ENCODE measurements at regions not wholly inside any gene's neighbourhood (a gene's known extent, or its start where the extent isn't known, plus 50 kb on each side); places are given as distances from the start of the nearest gene placed in this dataset.

GRCh38 chr5:39622281-39622680 lies 197.5 kb upstream of the DAB2 start:
- CTCF ChIA-PET: no interaction called here
- no peak overlapping the region for H3K4me2 ChIP-seq (ENCODE audit: low read length)
- H3K9me3 ChIP-seq (ENCODE audit: low read length): no peaks in the 10 kb centered on the region
- no peaks in the 10 kb centered on the region for H4K20me1 ChIP-seq (ENCODE audit: low read length)
- H3K9me2 ChIP-seq (replicated peaks; ENCODE audit: low read length): no peaks in the 10 kb centered on the region
- H3K36me3 ChIP-seq (ENCODE audit: low read depth, low read length): no peaks in the 10 kb centered on the region
- POLR2A ChIA-PET (ENCODE audit: unreplicated experiment): no interaction called here
- no peak overlapping the region for H3K4me3 ChIP-seq (ENCODE audit: low read length)
- peaks cover 37% of the 10 kb centered on the region for H3K4me1 ChIP-seq (ENCODE audit: insufficient read depth, low read length)
- H3K27me3 ChIP-seq (ENCODE audit: low read length): no peaks in the 10 kb centered on the region
- DNase-seq (no peak), ATAC-seq (no peak)
- TF ChIP-seq EZH2phosphoT487 (IDR thresholded peaks at IDR 0.05; ENCODE audit: borderline replicate concordance, low read length) (no peak), EZH2 (IDR thresholded peaks at IDR 0.05; ENCODE audit: low read length, unreplicated experiment) (no peak), CTCF (conservative IDR thresholded peaks at IDR 0.05; ENCODE audit: low read depth, low read length) (no peak)
- no TSS peak for BruUV-seq (replicated peaks)
- H3K79me2 ChIP-seq (ENCODE audit: low read length): no peaks in the 10 kb centered on the region
- no peak overlapping the region for H2AFZ ChIP-seq (ENCODE audit: low read length)
- intact Hi-C loops (cut with micrococcal nuclease): no loop called here
- no peak overlapping the region for H3K27ac ChIP-seq (ENCODE audit: low read length)
- H3F3A ChIP-seq (ENCODE audit: low read length, unreplicated experiment): no peaks in the 10 kb centered on the region
- H3K9ac ChIP-seq (ENCODE audit: low read length): no peak overlapping the region

DNA sequence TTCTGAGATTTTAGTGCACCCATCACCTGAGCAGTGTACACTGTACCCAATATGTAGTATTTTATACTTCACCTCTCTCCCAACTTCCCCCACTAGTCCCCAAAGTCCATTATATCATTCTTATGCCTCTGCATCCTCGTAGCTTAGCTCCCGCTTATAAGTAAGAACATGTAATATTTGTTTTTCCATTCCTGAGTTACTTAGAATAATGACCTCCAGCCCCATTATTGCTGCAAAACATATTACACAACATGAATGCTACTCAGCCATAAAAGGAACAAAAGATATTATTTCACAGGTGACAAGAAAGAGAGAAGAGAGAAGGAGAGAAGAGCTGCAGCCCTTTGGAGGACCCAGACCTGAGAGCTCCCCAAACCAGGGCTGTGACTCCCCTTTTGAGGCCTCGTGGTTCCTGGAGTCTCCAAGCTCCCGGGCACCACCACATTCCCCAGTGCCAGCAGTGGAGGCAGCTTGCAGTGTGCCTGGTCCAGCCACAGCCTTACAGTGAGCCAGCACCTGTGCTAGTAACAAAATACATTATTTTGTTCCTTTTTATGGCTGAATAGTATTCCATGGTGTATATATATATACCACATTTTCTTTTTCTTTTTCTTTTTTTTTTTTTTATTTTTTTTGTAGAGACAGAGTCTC lies 194.5 kb upstream of the DAB2 start:
- H3K9me2 ChIP-seq (replicated peaks; ENCODE audit: low read length): no peaks in the 10 kb centered on the region
- no peaks in the 10 kb centered on the region for H4K20me1 ChIP-seq (ENCODE audit: low read length)
- no peak overlapping the region for H3K4me2 ChIP-seq (ENCODE audit: low read length)
- no peak overlapping the region for H2AFZ ChIP-seq (ENCODE audit: low read length)
- no peak for TF ChIP-seq EZH2 (IDR thresholded peaks at IDR 0.05; ENCODE audit: low read length, unreplicated experiment)
- TF ChIP-seq CTCF (conservative IDR thresholded peaks at IDR 0.05; ENCODE audit: low read depth, low read length): no peak
- TF ChIP-seq EZH2phosphoT487 (IDR thresholded peaks at IDR 0.05; ENCODE audit: borderline replicate concordance, low read length): no peak
- no peak overlapping the region for H3K4me3 ChIP-seq (ENCODE audit: low read length)
- CTCF ChIA-PET: interaction anchor here (0.7 kb wide), 1 partner anchor 194 kb away, joined by 5 read pairs; no protein-coding TSS in a partner anchor
- peak; percentile 23 for DNase-seq
- no peak overlapping the region for H3K27ac ChIP-seq (ENCODE audit: low read length)
- POLR2A ChIA-PET (ENCODE audit: unreplicated experiment): no interaction called here
- H3K79me2 ChIP-seq (ENCODE audit: low read length): no peaks in the 10 kb centered on the region
- H3K9ac ChIP-seq (ENCODE audit: low read length): no peak overlapping the region
- peaks cover 33% of the 10 kb centered on the region for H3K4me1 ChIP-seq (ENCODE audit: insufficient read depth, low read length)
- ATAC-seq: no peak
- H3F3A ChIP-seq (ENCODE audit: low read length, unreplicated experiment): no peaks in the 10 kb centered on the region
- no peaks in the 10 kb centered on the region for H3K27me3 ChIP-seq (ENCODE audit: low read length)
- BruUV-seq (replicated peaks): no TSS peak
- no peaks in the 10 kb centered on the region for H3K9me3 ChIP-seq (ENCODE audit: low read length)
- intact Hi-C loops (cut with micrococcal nuclease): no loop called here
- no peaks in the 10 kb centered on the region for H3K36me3 ChIP-seq (ENCODE audit: low read depth, low read length)

DNA sequence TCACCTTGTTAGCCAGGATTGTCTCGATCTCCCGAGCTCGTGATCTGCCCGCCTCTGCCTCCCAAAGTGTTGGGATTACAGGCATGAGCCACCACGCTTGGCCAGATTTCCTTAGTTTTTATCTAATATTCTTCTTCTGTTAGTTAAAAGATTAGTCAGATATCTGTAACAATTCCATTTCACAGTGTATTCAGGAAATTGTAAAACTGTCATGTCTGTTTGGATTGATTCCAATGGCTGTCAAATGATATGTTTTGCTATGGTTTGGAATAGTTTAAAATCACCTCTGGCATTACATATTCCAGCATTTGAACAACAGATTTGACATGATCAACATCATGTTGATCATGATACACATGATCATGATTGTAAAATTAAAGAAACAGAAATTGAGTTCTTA lies 193.6 kb upstream of the DAB2 start:
- no peak for TF ChIP-seq EZH2 (IDR thresholded peaks at IDR 0.05; ENCODE audit: low read length, unreplicated experiment)
- TF ChIP-seq EZH2phosphoT487 (IDR thresholded peaks at IDR 0.05; ENCODE audit: borderline replicate concordance, low read length): no peak
- TF ChIP-seq CTCF (conservative IDR thresholded peaks at IDR 0.05; ENCODE audit: low read depth, low read length): no peak
- no peaks in the 10 kb centered on the region for H3K36me3 ChIP-seq (ENCODE audit: low read depth, low read length)
- H3K27ac ChIP-seq (ENCODE audit: low read length): no peak overlapping the region
- intact Hi-C loops (cut with micrococcal nuclease): no loop called here
- H3K4me2 ChIP-seq (ENCODE audit: low read length): no peak overlapping the region
- DNase-seq: peak; percentile 65
- BruUV-seq (replicated peaks): no TSS peak
- no peak overlapping the region for H3K9ac ChIP-seq (ENCODE audit: low read length)
- H3K9me2 ChIP-seq (replicated peaks; ENCODE audit: low read length): no peaks in the 10 kb centered on the region
- ATAC-seq: peak; percentile 27; the same call in 1 of the 2 replicates
- no peaks in the 10 kb centered on the region for H3K27me3 ChIP-seq (ENCODE audit: low read length)
- ChIA-PET CTCF (no interaction called here), POLR2A (ENCODE audit: unreplicated experiment) (no interaction called here)
- H3F3A ChIP-seq (ENCODE audit: low read length, unreplicated experiment): no peaks in the 10 kb centered on the region
- H3K4me1 ChIP-seq (ENCODE audit: insufficient read depth, low read length): peaks cover 25% of the 10 kb centered on the region
- H2AFZ ChIP-seq (ENCODE audit: low read length): no peak overlapping the region
- H4K20me1 ChIP-seq (ENCODE audit: low read length): no peaks in the 10 kb centered on the region
- no peaks in the 10 kb centered on the region for H3K9me3 ChIP-seq (ENCODE audit: low read length)
- no peaks in the 10 kb centered on the region for H3K79me2 ChIP-seq (ENCODE audit: low read length)
- H3K4me3 ChIP-seq (ENCODE audit: low read length): no peak overlapping the region
